ENCODE measurements at regions not wholly inside any gene's neighbourhood (a gene's known extent, or its start where the extent isn't known, plus 50 kb on each side); places are given as distances from the start of the nearest gene placed in this dataset.
"Not testable (repeated sequence)": the region's sequence is repeated elsewhere in the genome, so short reads cannot be mapped to it uniquely, and the experiment has no call there.

GRCh38 chr18:11454040-11454439 is 155.4 kb upstream of the SLC35G4 start:
- DNase-seq, result no peak

- DNase-seq, result not testable (repeated sequence)
These were observed 165.2 kb upstream of the SLC35G4 start for GRCh38 chr18:11444169-11444568.

GRCh38 chr18:11437046-11437445 is 172.3 kb upstream of the SLC35G4 start:
- no peak for DNase-seq

DNA sequence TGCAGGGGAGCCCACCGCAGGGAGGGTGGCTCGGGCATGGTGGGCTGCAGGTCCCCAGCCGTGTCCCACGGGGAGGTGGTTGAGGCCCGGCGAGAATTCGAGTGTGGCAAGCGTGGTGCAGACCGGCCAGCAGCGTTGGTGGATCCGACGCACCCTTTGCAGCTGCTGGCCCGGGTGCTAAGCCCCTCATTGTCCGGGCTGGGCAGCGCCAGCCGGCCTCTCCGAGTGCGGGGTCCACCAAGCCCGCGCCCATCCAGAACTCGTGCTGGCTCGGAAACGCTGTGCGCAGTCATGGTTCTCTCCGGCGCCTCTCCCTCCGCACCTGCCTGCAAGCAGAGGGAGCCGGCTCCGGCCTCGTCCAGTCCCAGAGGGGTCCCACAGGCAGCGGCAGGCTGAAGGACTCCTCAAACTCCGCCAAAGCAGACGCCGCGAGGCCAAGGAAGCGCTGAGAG is 177.0 kb upstream of the SLC35G4 start:
- DNase-seq, result no peak

GRCh38 chr18:11429876-11430275 is 179.5 kb upstream of the SLC35G4 start:
- DNase-seq, result no peak

- no peak for DNase-seq
These were observed 184.2 kb upstream of the SLC35G4 start for GRCh38 chr18:11425211-11425610.

DNA sequence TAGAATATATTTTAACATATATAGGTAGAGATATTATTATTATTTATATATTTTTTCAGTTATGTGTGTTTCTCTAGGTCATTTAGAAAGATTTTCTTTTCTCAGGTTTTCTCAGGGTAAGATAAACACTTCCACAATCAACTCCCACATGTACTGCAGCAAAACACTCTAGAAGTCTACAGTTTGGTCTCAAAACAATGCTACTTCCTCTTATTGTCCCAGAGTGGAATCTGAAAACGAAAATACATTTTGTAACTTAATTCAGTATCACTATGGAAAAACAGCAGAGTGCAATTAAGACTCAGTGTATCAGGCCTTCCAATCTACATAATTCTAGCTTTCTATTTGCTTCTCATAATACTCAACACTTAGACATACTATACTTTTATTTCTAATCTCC is 190.1 kb upstream of the SLC35G4 start:
- no peak for DNase-seq

DNA sequence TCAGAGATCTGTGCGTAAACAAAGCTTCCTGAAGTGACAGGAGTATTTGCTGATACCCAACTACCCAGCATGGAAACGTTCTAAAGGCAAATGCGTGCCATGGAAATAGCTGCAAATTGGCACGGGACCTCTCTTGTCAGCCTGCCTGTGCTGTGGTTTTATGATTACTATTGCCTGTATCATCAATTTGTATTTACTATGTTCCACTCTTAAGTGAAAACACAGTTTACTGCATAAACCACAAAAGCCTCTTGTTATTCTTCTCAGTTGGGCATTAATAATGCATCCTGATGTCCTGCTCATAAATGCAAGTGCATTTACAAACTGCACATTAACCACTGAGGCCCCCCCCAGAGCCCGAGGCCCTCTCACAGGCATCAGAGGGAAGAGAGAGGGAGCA is 196.6 kb upstream of the SLC35G4 start:
- DNase-seq, result no peak

DNA sequence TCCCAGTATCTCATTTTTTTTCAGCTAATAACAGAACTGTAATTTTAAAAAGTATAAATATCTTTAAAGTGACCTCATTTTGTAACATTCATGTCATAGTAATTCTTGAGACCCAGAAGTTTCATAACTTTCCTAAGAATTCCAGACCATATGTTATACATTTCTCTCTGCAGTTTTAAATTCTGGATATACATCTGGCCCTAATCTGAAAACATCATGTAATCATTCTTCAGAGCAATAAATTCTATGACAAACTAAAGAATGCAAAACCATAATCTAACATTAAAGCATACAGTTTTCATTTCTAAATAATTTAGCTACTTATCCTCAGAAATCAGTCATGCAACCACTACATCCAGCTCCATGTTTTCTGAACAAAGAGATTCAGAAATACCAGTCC is 198.3 kb upstream of the SLC35G4 start:
- DNase-seq, result no peak

DNA sequence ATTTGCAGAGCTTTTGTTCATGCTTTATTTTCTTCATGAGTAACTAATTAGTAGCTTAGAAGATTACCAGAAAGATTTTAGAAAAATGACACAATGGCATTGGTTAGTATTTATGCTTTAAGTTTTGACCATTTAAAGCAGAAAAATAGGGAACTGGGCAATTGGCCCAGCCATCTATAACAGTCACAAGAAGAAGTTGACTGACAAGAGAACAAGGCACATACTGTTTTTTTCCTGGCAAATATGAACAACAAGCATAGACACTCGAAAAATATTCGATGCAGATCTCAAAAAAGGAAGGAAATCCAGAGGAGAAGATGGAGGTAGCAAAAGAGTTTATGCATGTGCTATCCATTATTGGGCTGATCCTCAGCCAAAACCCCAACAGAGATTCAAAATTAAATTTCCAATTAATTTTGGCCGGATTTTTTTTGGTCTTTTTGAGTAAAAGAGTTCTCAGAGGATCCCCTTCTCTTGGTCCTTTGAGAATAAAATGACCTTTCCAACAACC is 200.8 kb upstream of the SLC35G4 start:
- no peak for DNase-seq

- no peak for DNase-seq
These were observed 201.5 kb upstream of the SLC35G4 start for GRCh38 chr18:11407940-11408339.

DNA sequence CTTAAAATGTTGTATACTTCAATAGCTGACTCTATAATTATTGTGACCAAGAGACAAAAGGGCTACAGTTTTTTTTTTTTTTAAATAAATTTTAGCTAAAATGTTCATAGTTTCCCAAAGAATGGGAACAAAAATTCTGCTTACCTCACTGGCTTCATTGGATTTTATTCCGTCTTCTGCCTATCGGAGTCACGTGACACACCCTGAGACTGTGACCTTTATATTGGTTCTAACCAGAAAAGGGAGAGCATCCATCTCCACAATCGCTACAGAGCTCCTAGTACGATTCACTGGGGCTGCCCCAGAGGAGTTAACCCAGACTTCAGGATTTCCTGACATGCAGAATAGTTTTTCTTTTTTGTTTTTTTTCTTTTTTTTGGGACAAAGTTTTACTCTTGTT is 203.6 kb upstream of the SLC35G4 start:
- DNase-seq, result no peak

GRCh38 chr18:11400703-11401102 is 208.7 kb upstream of the SLC35G4 start:
- no peak for DNase-seq

DNA sequence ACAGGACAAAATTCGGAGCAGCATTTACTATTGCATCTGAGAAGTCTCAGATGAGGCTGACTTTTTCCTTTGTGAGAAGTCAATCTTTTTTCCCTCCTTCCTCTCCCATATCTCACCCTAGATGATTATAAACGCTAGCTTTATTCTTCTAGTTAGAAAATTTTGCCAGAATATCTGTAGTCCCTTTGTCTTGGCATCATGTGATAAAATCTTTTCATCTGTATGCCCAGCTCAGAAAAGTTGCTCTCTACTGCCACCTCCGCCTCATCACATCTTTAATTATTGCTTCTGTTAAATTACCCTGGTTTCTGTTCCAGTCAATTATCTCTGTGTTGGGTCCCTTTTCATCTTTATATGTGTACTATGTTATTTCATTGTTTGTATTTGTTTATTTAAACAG is 210.8 kb upstream of the SLC35G4 start:
- DNase-seq, result no peak

- no peak for DNase-seq
These were observed 216.2 kb upstream of the SLC35G4 start for GRCh38 chr18:11392980-11393885.

GRCh38 chr18:11392292-11392691 is 217.1 kb upstream of the SLC35G4 start:
- DNase-seq, result no peak

DNA sequence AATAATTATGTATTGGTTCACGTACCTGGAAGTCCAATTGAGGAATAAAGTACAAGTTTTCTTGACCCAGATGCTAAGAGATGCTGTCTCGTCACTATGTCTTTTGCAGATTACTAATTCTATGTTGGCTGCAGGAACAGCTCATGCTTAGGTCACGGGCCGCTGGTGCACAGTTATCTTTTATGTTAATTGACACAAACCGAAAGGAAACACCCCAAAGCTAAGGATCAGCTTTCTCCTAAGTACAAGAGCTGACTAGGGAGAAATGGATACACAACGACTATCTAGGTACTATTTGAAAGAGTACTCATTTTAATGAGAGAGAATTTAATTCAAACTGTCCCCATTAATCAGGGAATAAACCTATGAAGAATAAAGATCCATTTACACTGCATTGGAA is 217.7 kb upstream of the SLC35G4 start:
- no peak for DNase-seq

- DNase-seq, result no peak
These were observed 220.4 kb upstream of the SLC35G4 start for GRCh38 chr18:11388755-11389680.

DNA sequence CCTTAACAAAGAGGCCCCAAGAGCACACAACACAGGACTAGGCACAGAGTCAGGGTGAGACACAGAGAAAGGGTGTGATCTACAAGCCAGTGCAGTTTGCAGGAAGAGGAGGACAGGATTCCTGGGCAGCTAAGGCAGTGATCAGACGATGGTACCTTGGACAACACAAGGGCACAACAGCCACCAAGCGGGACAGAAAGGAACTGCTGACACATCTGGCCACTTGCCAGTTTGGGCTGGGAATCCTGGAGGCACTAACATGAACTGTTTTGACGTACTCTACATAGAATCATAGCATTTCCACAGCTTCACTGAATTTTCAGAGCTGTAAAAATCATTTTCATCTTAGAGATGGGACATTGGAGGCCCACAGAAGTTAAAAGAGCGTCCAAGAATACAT is 221.5 kb upstream of the SLC35G4 start:
- peak; percentile 26 for DNase-seq

DNA sequence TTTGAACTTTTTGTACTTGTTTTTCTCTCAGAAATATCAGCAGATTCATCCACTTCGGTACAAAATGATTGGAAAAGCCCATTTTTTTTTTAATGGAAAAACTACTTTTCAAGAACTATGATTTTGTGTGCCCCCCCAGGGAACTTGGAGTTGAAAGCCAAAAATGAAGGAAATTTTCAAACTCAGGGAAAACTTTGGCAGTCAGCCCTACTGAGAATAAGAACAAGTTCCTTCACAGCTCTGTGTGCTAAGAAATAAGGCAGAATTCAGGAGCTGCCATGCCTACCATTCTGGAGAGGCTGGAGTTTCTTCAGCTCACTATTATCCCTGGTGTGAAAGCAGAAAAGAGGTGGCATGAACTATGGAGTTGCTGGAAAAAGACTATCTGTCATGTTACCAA is 226.0 kb upstream of the SLC35G4 start:
- DNase-seq, result no peak

DNA sequence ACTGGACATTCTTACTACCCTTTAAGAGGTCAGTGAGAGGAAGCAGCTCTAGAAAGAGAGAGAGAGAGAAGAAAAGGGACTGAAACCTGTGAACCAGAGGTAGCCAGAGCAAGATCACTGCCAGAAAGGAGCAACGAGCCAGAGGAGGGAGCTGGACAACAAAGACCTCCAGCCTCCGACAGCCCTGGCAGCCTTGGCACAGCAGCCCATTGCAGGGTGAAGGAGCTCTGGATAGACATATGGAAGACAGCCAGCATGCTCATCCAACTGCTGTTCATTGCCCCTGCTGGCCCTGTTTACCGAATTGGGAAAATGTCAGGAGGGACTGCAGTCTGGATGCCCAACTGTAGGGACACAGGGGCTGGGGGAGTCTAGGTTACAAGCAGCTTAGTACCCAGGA is 228.4 kb upstream of the SLC35G4 start:
- no peak for DNase-seq

DNA sequence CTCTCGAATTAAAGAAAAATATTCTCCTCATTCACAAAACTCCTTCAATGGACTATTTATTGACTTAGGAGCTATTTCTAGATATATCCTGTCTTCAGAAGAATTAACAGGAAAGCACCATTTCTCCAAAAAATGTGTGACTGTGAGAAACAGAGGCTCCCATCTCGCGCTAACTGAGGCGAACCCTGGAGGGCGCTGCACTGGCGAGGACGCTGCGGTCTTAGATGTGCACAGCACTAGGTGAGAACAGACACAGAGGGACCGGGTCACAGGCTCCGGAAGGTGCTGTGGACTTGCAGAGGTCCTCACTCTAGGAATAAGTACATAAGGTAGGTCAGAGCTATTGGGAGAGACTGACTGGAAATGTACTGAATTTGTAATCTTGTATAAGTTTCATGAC is 229.7 kb upstream of the SLC35G4 start:
- DNase-seq, result no peak

DNA sequence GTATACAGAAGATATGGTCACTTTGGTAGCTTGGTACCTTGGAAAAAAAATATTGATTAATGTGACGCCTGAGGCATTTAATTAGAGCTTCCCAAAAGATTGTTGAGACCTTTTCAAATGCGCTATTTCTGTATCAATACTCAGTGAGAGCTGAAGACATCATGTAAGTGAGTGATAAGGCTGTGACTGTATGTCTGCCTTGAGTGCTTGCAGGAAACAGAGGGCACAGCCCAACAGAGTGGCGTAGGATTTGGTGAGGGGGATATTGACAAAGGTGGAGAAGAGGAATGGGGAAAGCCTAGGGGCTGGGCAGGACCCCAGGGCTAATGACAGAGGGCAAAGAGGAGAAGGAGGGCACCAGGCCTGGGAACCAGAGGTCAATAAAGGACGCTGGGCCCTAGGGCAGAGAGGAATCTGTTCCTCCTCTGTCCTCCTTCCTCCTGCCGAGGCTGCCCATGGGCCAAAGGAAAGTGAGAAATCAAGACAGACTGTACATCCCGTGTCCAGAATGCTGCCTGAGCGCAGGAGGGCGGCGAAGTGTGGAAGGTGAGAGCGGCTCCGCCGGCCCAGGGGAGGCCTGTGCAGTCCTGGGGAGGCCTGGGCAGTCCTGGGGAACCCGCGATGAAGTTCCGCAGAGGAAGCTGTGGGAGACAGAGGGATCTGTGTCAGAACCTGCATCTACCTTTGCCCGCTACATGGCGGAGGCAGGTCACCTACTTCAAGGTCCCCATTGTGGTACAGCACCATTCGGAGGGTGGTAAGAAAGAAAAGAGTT is 228.6 kb upstream of the PIEZO2 start:
- no peak for DNase-seq
